Stimulated activated CD4-positive, alpha-beta T cell treated with anti-CD3 and anti-CD28 coated beads, Interleukin-12 subunit alpha, Interleukin-12 subunit beta, amount 100 ng/mL, for 48 hours (primary cell): ENCODE measurements at regions not wholly inside any gene's neighbourhood (a gene's known extent, or its start where the extent isn't known, plus 50 kb on each side); places are given as distances from the start of the nearest gene placed in this dataset.
"Not testable (repeated sequence)": the region's sequence is repeated elsewhere in the genome, so short reads cannot be mapped to it uniquely, and the experiment has no call there.

Experiments
- DNase-seq, 3 donors: peaks; one replicate each; pipeline ENCODE4 v3.0.0-alpha.2; 2020; ENCODE audit warnings: low read depth in 2 of 3, low spot score in 1 of 3

GRCh38 chr11:92594251-92594650, 369.6 kb downstream of the FAT3 start:
- DNase-seq = no peak

- DNase-seq = no peak
These were observed 370.4 kb downstream of the FAT3 start for GRCh38 chr11:92595052-92595451.

- no peak for DNase-seq
These were observed 372.1 kb downstream of the FAT3 start for GRCh38 chr11:92596596-92597317.

DNA sequence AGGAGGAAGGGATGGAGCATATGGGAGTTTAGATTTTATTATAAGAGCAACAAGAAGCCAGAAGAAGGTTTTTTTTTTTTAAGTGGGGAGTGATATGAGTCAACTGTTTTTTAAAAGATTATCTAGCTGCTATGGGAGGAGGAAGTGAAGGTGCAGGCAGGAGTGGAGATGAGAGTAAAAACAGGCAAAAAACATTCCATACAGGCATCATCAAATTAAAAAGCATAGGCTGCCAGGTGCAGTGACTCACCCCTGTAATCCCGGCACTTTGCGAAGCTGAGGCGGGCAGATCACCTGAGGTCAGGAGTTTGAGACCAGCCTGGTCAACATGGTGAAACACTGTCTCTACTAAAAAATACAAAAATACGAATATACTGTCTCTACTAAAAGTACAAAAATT, 368.4 kb upstream of the MTNR1B start:
- no peak for DNase-seq

DNA sequence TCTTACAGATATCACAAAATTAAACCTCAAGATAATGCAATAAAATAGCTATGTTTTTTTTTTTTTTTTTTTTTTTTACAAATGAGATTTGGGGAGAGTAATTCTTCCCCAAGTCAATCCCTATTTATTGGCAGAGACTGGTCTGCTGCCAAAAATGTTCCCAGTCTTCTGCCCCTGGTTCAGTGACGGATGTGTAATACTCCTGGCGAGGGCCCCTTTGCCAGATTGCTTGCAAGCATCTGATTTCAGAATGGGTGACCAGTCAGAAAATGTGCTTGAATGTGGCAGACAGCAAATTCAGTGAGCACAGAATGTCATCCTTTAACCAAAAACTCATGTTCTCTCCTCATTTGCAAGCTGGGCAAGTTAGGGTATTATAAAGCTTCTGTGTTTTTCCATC, 363.8 kb upstream of the MTNR1B start:
- DNase-seq = no peak

DNA sequence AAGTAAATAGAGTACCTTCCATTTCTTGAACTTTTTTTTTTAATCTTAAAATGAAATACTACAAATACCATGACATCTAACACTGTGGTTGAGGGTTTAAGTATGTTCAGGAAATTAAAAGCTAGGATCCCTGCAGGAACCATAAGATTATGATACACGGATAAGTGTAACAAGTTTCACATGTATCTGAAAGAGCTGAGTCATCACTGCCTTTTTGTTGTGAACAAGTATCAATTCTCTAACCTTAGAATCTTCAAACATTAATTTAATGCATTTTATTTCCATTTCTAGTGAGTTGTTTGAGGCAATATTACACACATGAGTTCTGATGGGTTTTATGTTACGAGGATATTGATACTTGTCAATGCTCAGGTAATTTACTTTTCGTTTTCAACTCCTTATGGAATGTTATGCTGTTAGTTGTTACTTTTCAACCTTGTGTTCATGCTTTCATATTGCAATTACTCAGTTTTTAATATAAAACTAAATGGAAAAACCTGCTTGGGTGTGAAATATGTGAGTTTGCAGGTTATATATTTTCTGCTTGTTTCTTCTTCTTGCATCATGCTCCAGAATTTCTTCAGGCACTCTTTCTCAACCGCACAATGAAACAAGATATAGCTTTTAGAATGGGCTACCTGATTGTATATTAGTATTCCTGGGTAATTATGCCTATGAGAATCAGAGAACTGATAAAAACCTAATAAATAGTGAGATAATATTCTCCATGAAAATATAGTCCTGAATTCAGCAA, 361.3 kb upstream of the MTNR1B start:
- no peak for DNase-seq

DNA sequence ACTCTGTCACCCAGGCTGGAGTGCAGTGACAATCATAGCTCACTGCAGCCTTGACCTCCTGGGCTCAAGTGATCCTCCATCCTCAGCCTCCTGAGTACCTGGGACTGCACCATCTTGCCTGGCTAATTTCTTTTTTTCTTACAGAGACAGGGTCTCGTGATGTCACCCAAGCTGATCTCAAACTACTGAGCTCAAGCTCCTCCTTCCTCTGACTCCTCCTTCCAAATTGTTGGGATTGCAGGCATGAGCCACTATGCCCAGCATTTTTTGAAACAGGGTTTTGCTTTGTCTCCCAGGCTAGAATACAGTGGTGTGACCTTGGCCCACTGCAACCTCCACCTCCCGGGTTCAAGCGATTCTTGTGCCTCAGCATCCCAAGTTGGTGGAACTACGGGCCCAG, 358.3 kb upstream of the MTNR1B start:
- DNase-seq = no peak

DNA sequence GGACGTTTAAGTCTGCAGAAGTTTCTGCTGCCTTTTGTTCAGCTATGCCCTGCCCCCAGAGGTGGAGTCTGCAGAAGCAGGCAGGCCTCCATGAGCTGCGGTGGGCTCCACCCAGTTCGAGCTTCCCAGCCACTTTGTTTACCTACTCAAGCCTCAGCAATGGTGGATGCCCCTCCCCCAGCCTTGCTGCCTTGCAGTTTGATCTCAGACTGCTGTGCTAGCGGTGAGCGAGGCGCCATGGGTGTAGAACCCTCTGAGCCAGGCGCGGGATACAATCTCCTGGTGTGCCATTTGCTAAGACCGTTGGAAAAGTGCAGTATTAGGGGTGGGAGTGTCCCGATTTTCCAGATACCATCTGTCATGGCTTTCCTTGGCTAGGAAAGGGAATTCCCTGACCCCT, 351.4 kb upstream of the MTNR1B start:
- not testable (repeated sequence) for DNase-seq

DNA sequence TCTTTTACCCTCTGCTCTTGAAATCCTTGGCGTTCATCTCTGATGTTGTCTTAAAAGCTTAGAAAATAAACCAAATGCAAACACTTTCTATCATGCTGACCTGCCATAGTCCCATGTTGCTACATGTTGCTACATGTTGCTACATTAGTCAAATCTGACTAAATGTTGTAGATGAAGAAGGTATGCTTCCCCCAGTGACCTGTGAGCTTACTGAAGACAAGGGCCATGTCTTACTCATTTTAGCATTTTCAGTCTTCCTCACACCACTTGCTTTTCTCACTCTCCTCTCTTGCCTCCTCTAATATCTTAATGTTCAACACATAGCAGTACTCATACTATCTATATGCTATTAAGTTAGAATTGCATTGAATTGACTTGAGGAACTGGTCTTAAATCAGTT, 346.4 kb upstream of the MTNR1B start:
- no peak for DNase-seq

DNA sequence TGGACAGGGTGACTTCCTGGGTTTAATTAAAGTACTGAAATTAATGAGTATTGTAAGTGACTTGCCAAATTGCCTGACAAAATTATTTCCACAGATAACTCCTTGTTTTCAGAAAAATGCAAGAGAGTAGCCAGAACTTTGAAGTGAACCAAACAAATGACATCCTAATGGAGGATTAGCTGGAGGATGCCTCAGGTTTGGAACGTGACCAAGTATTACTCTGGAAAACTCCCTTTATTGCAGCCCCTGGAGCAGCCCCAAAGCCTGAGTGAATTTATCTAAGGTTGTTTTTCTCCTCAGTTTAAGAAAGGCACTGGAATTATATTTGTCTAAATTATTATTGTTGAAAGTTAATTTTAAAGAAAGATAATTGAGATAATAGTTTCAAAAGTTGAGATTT, 343.6 kb upstream of the MTNR1B start:
- DNase-seq = no peak

DNA sequence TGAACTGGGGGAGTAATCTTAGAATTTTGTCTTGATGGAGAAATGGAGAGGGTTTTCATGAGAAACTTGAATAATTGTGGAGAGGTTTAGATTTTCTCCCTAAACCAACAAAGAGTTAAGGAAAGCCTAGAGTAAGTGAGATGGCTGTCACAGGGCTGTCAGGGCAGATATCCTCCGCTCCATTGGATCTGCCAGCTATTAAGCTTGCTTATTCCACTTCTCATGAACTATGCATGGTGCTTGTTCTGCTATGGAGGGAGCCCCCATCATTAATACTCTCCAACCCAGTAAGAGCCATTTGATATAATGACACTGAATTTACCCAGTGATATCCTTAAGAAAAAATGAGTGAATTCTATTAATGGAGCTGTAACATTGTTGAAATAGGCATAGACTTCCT, 342.8 kb upstream of the MTNR1B start:
- no peak for DNase-seq

GRCh38 chr11:92627615-92628256, 341.7 kb upstream of the MTNR1B start:
- no peak for DNase-seq

DNA sequence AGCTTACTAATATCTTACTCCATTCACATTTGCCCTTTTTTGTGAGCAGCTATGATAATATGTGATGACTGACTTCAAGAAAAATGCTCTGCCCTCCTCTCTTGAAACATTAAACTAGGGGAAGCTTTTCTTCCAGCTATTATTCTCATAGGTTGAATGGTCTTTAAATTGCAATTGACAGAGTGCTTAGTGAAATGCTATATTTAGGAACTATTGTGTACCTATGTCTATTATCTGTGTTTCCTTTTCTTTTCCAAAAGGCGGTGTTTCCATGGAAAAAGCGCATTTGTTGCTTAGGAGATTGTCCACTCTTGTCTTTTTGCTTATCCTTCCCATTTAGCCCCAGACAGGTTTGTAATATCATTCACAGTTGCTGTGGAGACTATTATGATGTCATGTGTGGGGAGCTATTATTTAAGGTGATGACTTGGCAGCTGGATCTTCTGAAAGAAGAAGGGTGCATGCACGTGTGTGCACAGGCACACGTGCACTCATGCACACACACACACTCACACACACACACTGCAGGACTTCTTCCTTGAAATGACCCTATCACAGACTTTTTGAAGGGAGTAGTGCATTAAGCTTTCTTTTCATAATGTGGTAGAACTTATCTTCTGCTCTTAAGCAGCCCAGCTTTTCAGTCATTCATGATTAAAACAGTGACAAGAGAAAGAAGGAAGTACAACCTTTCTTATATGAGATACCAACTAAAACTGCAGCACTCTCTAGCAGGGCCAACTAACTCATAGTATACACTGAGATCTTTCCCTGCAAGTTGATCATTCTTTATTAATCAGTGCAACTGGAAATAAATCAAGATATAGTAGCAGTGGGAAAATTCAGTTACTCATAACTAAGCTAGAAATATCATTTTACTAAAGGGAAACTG, 340.8 kb upstream of the MTNR1B start:
- DNase-seq = no peak

- DNase-seq = no peak
These were observed 337.0 kb upstream of the MTNR1B start for GRCh38 chr11:92632495-92632894.

DNA sequence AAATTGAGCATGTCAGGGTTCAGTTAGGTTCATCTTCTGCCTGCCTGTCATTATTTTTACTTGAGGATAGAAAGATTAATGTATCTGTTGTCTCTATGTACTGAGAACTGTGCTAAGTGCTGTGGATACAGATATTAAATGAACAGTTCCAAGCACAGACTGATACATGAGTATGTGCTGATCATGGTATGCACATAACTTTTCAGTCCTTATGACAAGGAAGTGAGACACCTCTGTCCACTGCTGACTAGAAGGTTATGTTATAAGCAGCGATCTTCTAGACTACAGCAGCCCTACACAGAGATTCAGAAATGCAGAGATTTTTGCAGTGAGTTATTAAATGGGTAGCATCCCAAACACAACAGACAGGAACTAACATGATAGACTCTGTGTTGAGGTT, 335.6 kb upstream of the MTNR1B start:
- DNase-seq = no peak

- no peak for DNase-seq
These were observed 332.8 kb upstream of the MTNR1B start for GRCh38 chr11:92636543-92637188.

- no peak for DNase-seq
These were observed 330.8 kb upstream of the MTNR1B start for GRCh38 chr11:92638678-92639077.

- DNase-seq = no peak
These were observed 327.1 kb upstream of the MTNR1B start for GRCh38 chr11:92642177-92642931.

DNA sequence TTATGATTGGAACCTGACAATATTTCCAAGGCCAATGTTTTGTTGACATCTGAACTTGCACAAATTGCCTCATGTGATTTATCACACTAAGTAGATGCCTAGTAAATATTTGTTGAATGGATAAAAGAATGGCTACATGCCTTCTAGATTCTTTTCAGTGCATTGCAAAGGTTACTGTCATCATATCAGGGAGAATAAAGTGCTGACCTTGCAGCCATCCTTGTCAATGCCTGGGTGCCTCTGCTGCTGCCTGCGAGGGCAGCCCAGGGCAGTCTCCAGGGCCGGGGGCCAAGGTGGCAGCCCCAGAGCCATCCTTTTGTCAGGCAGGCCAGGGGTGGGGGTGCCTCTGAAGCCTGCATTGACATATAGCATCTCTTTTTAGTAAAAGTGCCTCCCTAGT, 325.6 kb upstream of the MTNR1B start:
- no peak for DNase-seq
